K562 (cell line): ENCODE measurements at regions not wholly inside any gene's neighbourhood (a gene's known extent, or its start where the extent isn't known, plus 50 kb on each side); places are given as distances from the start of the nearest gene placed in this dataset.

ENCODE experiments used
- ATAC-seq: fragments of 200-7000 bp; cut with Tn5 transposase; 3 replicates; pipeline ENCODE4 v1.9.1; 2020; ENCODE audit warnings: moderate library complexity
- BruUV-seq: library from RNA; stranded (reverse); fragments of 400-500 nt; replicated peaks from 2 replicates; lab custom pipeline; 2021; lab: Mats Ljungman, UMichigan
- CTCF ChIA-PET: fragments of 300-600 bp; formaldehyde crosslinking; extraction: SDS; loops from one replicate; lab custom pipeline; 2021; ENCODE audit warnings: low intra/inter-chr PET ratio; lab: Yijun Ruan, JAX
- POLR2A ChIA-PET: fragments of 300-600, 350-650 bp; sonication (Branson Sonifier 250); formaldehyde crosslinking; extraction: SDS; loops from one replicate; lab custom pipeline; 2021; ENCODE audit warnings: antibody characterized with exemption, inconsistent platforms; lab: Yijun Ruan, JAX
- DNase-seq, 4 experiments: peaks; one replicate each; pipeline versions ENCODE4 v3.0.0 to v3.0.0-alpha.2; 2011 to 2018; ENCODE audit warnings: low spot score in 3 of 4, mixed read lengths in 3 of 4; ENCODE audit errors: extremely low read depth in 1 of 4
- FAIRE-seq: peaks from 2 replicates; lab custom pipeline; 2011; peaks lifted over from hg19 to GRCh38; lab: Jason Lieb, UNC
- H2AFZ ChIP-seq: 2 replicates; pipeline ENCODE4 v1.6.0; 2011; ENCODE audit warnings: low read depth, low read length, control low read depth, inconsistent platforms
- H3K27ac ChIP-seq: fragments of 200-600 bp; 3 replicates; pipeline ENCODE4 v1.8.0; 2011; ENCODE audit warnings: low read depth, mild to moderate bottlenecking, control low read depth, inconsistent platforms, low read length, moderate library complexity, mixed read lengths; ENCODE audit errors: extremely low read depth
- H3K27me3 ChIP-seq, 2 experiments: fragments of 300-600 bp in 1 of 2; 2 replicates in 1 of 2; 3 replicates in 1 of 2; pipeline versions ENCODE4 v1.6.0 to v1.8.0; 2011; ENCODE audit warnings: inconsistent platforms in 2 of 2, low read length in 2 of 2, mild to moderate bottlenecking in 1 of 2, mixed read lengths in 1 of 2, moderate library complexity in 1 of 2; ENCODE audit not compliant: control insufficient read depth in 2 of 2, insufficient read depth in 2 of 2
- H3K36me3 ChIP-seq: fragments of 300-600 bp; 3 replicates; pipeline ENCODE4 v1.8.0; 2011; ENCODE audit warnings: mild to moderate bottlenecking, low read length, inconsistent platforms; ENCODE audit not compliant: control insufficient read depth, insufficient read depth
- H3K4me1 ChIP-seq, 2 experiments: fragments of 200-600 bp in 1 of 2; replicated peaks in 1 of 2; 2 replicates in 1 of 2; 3 replicates in 1 of 2; pipeline versions ENCODE4 v1.5.1 to v1.8.0; 2011; ENCODE audit warnings: inconsistent platforms in 2 of 2, low read length in 2 of 2, mild to moderate bottlenecking in 1 of 2, mixed read lengths in 1 of 2, moderate library complexity in 1 of 2; ENCODE audit not compliant: control insufficient read depth in 2 of 2, insufficient read depth in 2 of 2
- H3K4me2 ChIP-seq: 2 replicates; pipeline ENCODE4 v1.6.1; 2011; ENCODE audit warnings: low read length, control low read depth, inconsistent platforms, mixed read lengths; ENCODE audit not compliant: insufficient read depth
- H3K4me3 ChIP-seq: fragments of 200-600 bp; sonication (generic), shearing (Covaris generic); 2 replicates; pipeline ENCODE4 v1.5.1; 2016; ENCODE audit warnings: control low read depth, inconsistent platforms
- H3K79me2 ChIP-seq: fragments of 200-600 bp; 3 replicates; pipeline ENCODE4 v1.8.0; 2011; ENCODE audit warnings: low read length, inconsistent platforms; ENCODE audit not compliant: control insufficient read depth, insufficient read depth
- H3K9ac ChIP-seq, 2 experiments: 2 replicates each; pipeline versions ENCODE4 v1.6.0 to v1.6.1; 2011; ENCODE audit warnings: low read depth in 2 of 2, low read length in 2 of 2, control low read depth in 1 of 2, inconsistent platforms in 1 of 2, mild to moderate bottlenecking in 1 of 2, mixed read lengths in 1 of 2; ENCODE audit not compliant: insufficient read depth in 1 of 2
- H3K9me1 ChIP-seq: one replicate; pipeline ENCODE4 v1.6.0; 2011; ENCODE audit warnings: inconsistent platforms, mild to moderate bottlenecking, low read length, moderate library complexity; ENCODE audit not compliant: control insufficient read depth, insufficient read depth
- H3K9me3 ChIP-seq: replicated peaks from 2 replicates; pipeline ENCODE4 v1.5.1; 2011; ENCODE audit warnings: low read depth, low read length, inconsistent platforms; ENCODE audit not compliant: control insufficient read depth, insufficient read depth
- H4K20me1 ChIP-seq: replicated peaks from 2 replicates; pipeline ENCODE4 v1.6.1; 2011; ENCODE audit warnings: low read length, inconsistent platforms, mixed read lengths; ENCODE audit not compliant: control insufficient read depth, insufficient read depth
- C11orf30 ChIP-seq: fragments of 450-650 bp; IDR thresholded peaks from 2 replicates; pipeline ENCODE4 v1.6.1; 2016; ENCODE audit warnings: low read depth, mild to moderate bottlenecking
- CEBPZ ChIP-seq: fragments of 150-350 bp; IDR thresholded peaks from 2 replicates; pipeline ENCODE4 v1.6.1; 2014; ENCODE audit warnings: low read depth, mild to moderate bottlenecking, low read length, borderline replicate concordance
- FOXP4 ChIP-seq: sonication (generic); formaldehyde crosslinking; IDR thresholded peaks from 2 replicates; pipeline ENCODE4 v1.8.0; 2022; ENCODE audit warnings: mild to moderate bottlenecking, missing genetic modification reagents, borderline replicate concordance
- HDAC1 ChIP-seq, 2 experiments: fragments of 450-650 bp; IDR thresholded peaks; 2 replicates each; pipeline ENCODE4 v1.6.1; 2016 to 2017; ENCODE audit warnings: inconsistent platforms in 1 of 2, mild to moderate bottlenecking in 1 of 2, moderate library complexity in 1 of 2
- MAFF ChIP-seq: IDR thresholded peaks from 2 replicates; pipeline ENCODE4 v1.6.1; 2012; ENCODE audit warnings: low read length, improper control_type of control experiment
- MXD1 ChIP-seq: fragments of 250-450 bp; sonication (Bioruptor Pico); IDR thresholded peaks from 2 replicates; pipeline ENCODE4 v1.8.0; 2021; ENCODE audit warnings: borderline replicate concordance, mild to moderate bottlenecking, moderate library complexity; ENCODE audit not compliant: poor library complexity, severe bottlenecking
- NFATC3 ChIP-seq: fragments of 450-650 bp; IDR thresholded peaks from 2 replicates; pipeline ENCODE4 v1.6.1; 2017; ENCODE audit warnings: mild to moderate bottlenecking
- PHB2 ChIP-seq: fragments of 450-650 bp; IDR thresholded peaks from 2 replicates; pipeline ENCODE4 v1.6.1; 2017; ENCODE audit warnings: low read depth
- RCOR1 ChIP-seq, 2 experiments: IDR thresholded peaks; 2 replicates each; pipeline ENCODE4 v1.6.1; 2012; ENCODE audit warnings: low read depth in 2 of 2, low read length in 2 of 2, borderline replicate concordance in 1 of 2, improper control_type of control experiment in 1 of 2
- ZNF316 ChIP-seq: fragments of 450-650 bp; IDR thresholded peaks from 2 replicates; pipeline ENCODE4 v1.6.1; 2016
- in situ Hi-C: fragments of 300-500 bp; cut with MboI; formaldehyde crosslinking; loops from 4 replicates; pipeline ENCODE4 v1.15.0; 2018; ENCODE audit warnings: inconsistent platforms, mixed read lengths
- intact Hi-C: fragments of 100-400 bp; cut with micrococcal nuclease; formaldehyde crosslinking; loops from 2 replicates; pipeline ENCODE4 v1.14.2; 2022

- no peak for TF ChIP-seq CEBPZ
These were observed 235.2 kb downstream of the HEPH start (continued) for GRCh38 chrX:66399273-66399672.

GRCh38 chrX:66402165-66402564 lies 236.7 kb downstream of the EDA2R start:
- no TSS peak for BruUV-seq

More at GRCh38 chrX:66402165-66402564, 236.7 kb downstream of the EDA2R start:
- FAIRE-seq (no peak), ATAC-seq (no peak), DNase-seq (no peak)
- no peak overlapping the region for H3K4me2 ChIP-seq
- 0 out of 2 replicates have a peak, but pooled peaks have one; percentile 44 for TF ChIP-seq C11orf30
- no peak for TF ChIP-seq PHB2
- peak; percentile 76 for TF ChIP-seq ZNF316
- peak; percentile 18; the same call in 1 of the 2 replicates for TF ChIP-seq MAFF
- no peak for TF ChIP-seq NFATC3
- TF ChIP-seq FOXP4 (CRISPR knock-in tag) = no peak
- TF ChIP-seq HDAC1 (IDR thresholded peaks at IDR 0.05) = no peak
- no peak for TF ChIP-seq MXD1 (CRISPR knock-in tag)
- TF ChIP-seq RCOR1 (IDR thresholded peaks at IDR 0.05; ENCODE audit: borderline replicate concordance in 1 of 2, low read depth in 2 of 2, low read length in 2 of 2) = no peak
- no peaks in the 10 kb centered on the region for H3K9me3 ChIP-seq
- no peak overlapping the region for H2AFZ ChIP-seq
- in situ Hi-C loops = loop anchor here (25.0 kb wide), 1 partner anchor 815 kb away; no protein-coding TSS in a partner anchor
- no peaks in the 10 kb centered on the region; a peak in 1 of 5 replicates for H3K27me3 ChIP-seq
- intact Hi-C loops = loop anchor here (10.0 kb wide), 2 partner anchors 197 to 657 kb away; no protein-coding TSS in a partner anchor
- no peaks in the 10 kb centered on the region for H3K4me1 ChIP-seq
- CTCF ChIA-PET = interaction anchor here (0.7 kb wide), 1 partner anchor 111 kb away, joined by 3 read pairs; no protein-coding TSS in a partner anchor
- no peaks in the 10 kb centered on the region for H4K20me1 ChIP-seq
- H3K36me3 ChIP-seq = no peaks in the 10 kb centered on the region
- H3K9me1 ChIP-seq = no peaks in the 10 kb centered on the region
- H3K27ac ChIP-seq = no peak overlapping the region
- no peaks in the 10 kb centered on the region for H3K79me2 ChIP-seq
- no peak overlapping the region for H3K4me3 ChIP-seq
- POLR2A ChIA-PET = no interaction called here
- no peak overlapping the region for H3K9ac ChIP-seq
